H9 (cell line): ENCODE measurements at regions not wholly inside any gene's neighbourhood (a gene's known extent, or its start where the extent isn't known, plus 50 kb on each side); places are given as distances from the start of the nearest gene placed in this dataset.

ENCODE experiments used
- DNase-seq: peaks from one replicate; pipeline ENCODE4 v3.0.0-alpha.2; 2017
- H2AFZ ChIP-seq: one replicate; pipeline ENCODE4 v1.6.1; 2013; ENCODE audit warnings: mild to moderate bottlenecking, low read length, control low read depth, moderate library complexity
- H2AK5ac ChIP-seq: 2 replicates; pipeline ENCODE4 v1.6.1; 2013; ENCODE audit warnings: low read length, control low read depth, mixed read lengths; ENCODE audit not compliant: insufficient read length
- H2BK120ac ChIP-seq: one replicate; pipeline ENCODE4 v1.6.1; 2013; ENCODE audit warnings: low read depth, mild to moderate bottlenecking, low read length, control low read depth, inconsistent platforms; ENCODE audit not compliant: poor library complexity, severe bottlenecking
- H2BK12ac ChIP-seq: 2 replicates; pipeline ENCODE4 v1.6.1; 2013; ENCODE audit warnings: low read length, control low read depth, mixed read lengths, low read depth; ENCODE audit not compliant: insufficient read length
- H2BK15ac ChIP-seq: 2 replicates; pipeline ENCODE4 v1.6.1; 2013; ENCODE audit warnings: low read depth, low read length, control low read depth
- H2BK20ac ChIP-seq: one replicate; pipeline ENCODE4 v1.6.1; 2013; ENCODE audit warnings: low read depth, mild to moderate bottlenecking, low read length, control low read depth, inconsistent platforms; ENCODE audit not compliant: poor library complexity, severe bottlenecking
- H2BK5ac ChIP-seq: 2 replicates; pipeline ENCODE4 v1.6.1; 2013; ENCODE audit warnings: low read length, control low read depth, mixed read lengths; ENCODE audit not compliant: insufficient read length
- H3K14ac ChIP-seq: 2 replicates; pipeline ENCODE4 v1.6.1; 2013; ENCODE audit warnings: low read length, control low read depth; ENCODE audit not compliant: insufficient read depth
- H3K18ac ChIP-seq: 2 replicates; pipeline ENCODE4 v1.6.1; 2013; ENCODE audit warnings: low read depth, mild to moderate bottlenecking, mixed read lengths, low read length, control low read depth; ENCODE audit not compliant: insufficient read length
- H3K23ac ChIP-seq: 2 replicates; pipeline ENCODE4 v1.6.1; 2013; ENCODE audit warnings: low read length, control low read depth, mixed read lengths, low read depth; ENCODE audit not compliant: insufficient read length
- H3K23me2 ChIP-seq: 2 replicates; pipeline ENCODE4 v1.6.1; 2013; ENCODE audit warnings: low read depth, mild to moderate bottlenecking, mixed read lengths, low read length, control low read depth; ENCODE audit not compliant: insufficient read length, poor library complexity, severe bottlenecking
- H3K27ac ChIP-seq: 2 replicates; pipeline ENCODE4 v1.5.1; 2013; ENCODE audit warnings: low read length, control low read depth, mixed read lengths, low read depth; ENCODE audit not compliant: insufficient read length
- H3K27me3 ChIP-seq: 2 replicates; pipeline ENCODE4 v1.6.1; 2013; ENCODE audit warnings: low read length, control low read depth, inconsistent platforms; ENCODE audit not compliant: insufficient read depth
- H3K4ac ChIP-seq: 2 replicates; pipeline ENCODE4 v1.6.1; 2013; ENCODE audit warnings: low read depth, mild to moderate bottlenecking, control low read depth, inconsistent platforms, low read length, moderate library complexity
- H3K4me1 ChIP-seq: 2 replicates; pipeline ENCODE4 v1.6.1; 2013; ENCODE audit warnings: low read length, control low read depth, inconsistent platforms; ENCODE audit not compliant: insufficient read depth
- H3K4me2 ChIP-seq: 2 replicates; pipeline ENCODE4 v1.6.1; 2013; ENCODE audit warnings: low read length, control low read depth, mixed read lengths; ENCODE audit not compliant: insufficient read length, insufficient read depth
- H3K56ac ChIP-seq: 2 replicates; pipeline ENCODE4 v1.6.1; 2013; ENCODE audit warnings: low read depth, mild to moderate bottlenecking, mixed read lengths, low read length, control low read depth; ENCODE audit not compliant: insufficient read length
- H3K79me1 ChIP-seq: 2 replicates; pipeline ENCODE4 v1.6.1; 2013; ENCODE audit warnings: low read depth, mild to moderate bottlenecking, moderate library complexity, low read length, control low read depth, inconsistent platforms; ENCODE audit not compliant: insufficient read depth, poor library complexity, severe bottlenecking
- H3K79me2 ChIP-seq: 2 replicates; pipeline ENCODE4 v1.6.1; 2013; ENCODE audit warnings: low read length, control low read depth, inconsistent platforms; ENCODE audit not compliant: insufficient read depth
- H3K9ac ChIP-seq: 2 replicates; pipeline ENCODE4 v1.6.1; 2013; ENCODE audit warnings: low read length, control low read depth, mixed read lengths; ENCODE audit not compliant: insufficient read length; ENCODE audit errors: extremely low read depth
- H3K9me3 ChIP-seq: one replicate; pipeline ENCODE4 v1.6.1; 2013; ENCODE audit warnings: low read depth, low read length, inconsistent platforms; ENCODE audit not compliant: control insufficient read depth
- H3T11ph ChIP-seq: one replicate; pipeline ENCODE4 v1.6.1; 2013; ENCODE audit warnings: mild to moderate bottlenecking, low read length, control low read depth, inconsistent platforms
- H4K20me1 ChIP-seq: one replicate; pipeline ENCODE4 v1.6.1; 2013; ENCODE audit not compliant: control insufficient read depth, insufficient read length, insufficient read depth
- H4K5ac ChIP-seq: 2 replicates; pipeline ENCODE4 v1.6.1; 2013; ENCODE audit warnings: low read depth, mild to moderate bottlenecking, mixed read lengths, low read length, control low read depth; ENCODE audit not compliant: insufficient read length
- H4K8ac ChIP-seq: replicated peaks from 2 replicates; pipeline ENCODE4 v1.6.1; 2013; ENCODE audit warnings: low read length, control low read depth, mixed read lengths, low read depth; ENCODE audit not compliant: insufficient read length
- H4K91ac ChIP-seq: 2 replicates; pipeline ENCODE4 v1.6.1; 2013; ENCODE audit warnings: low read depth, mild to moderate bottlenecking, moderate library complexity, mixed read lengths, low read length, control low read depth; ENCODE audit not compliant: insufficient read length
- H3K27ac Mint-ChIP-seq, 3 experiments: 2 replicates in 2 of 3; 3 replicates in 1 of 3; pipeline ENCODE4 v1.8.0; 2020 to 2021; ENCODE audit warnings: mixed read lengths in 3 of 3, mild to moderate bottlenecking in 1 of 3, moderate library complexity in 1 of 3
- H3K27me3 Mint-ChIP-seq: 2 replicates; pipeline ENCODE4 v1.8.0; 2021; ENCODE audit warnings: low read depth, mild to moderate bottlenecking, moderate library complexity, mixed read lengths
- H3K36me3 Mint-ChIP-seq, 3 experiments: 2 replicates in 2 of 3; 3 replicates in 1 of 3; pipeline ENCODE4 v1.8.0; 2020 to 2021; ENCODE audit warnings: low read depth in 3 of 3, mixed read lengths in 3 of 3; ENCODE audit not compliant: insufficient read depth in 1 of 3
- H3K4me1 Mint-ChIP-seq, 2 experiments: 2 replicates each; pipeline ENCODE4 v1.8.0; 2020; ENCODE audit warnings: mixed read lengths in 2 of 2
- H3K4me3 Mint-ChIP-seq, 2 experiments: 2 replicates in 1 of 2; 3 replicates in 1 of 2; pipeline ENCODE4 v1.8.0; 2020 to 2021; ENCODE audit warnings: mild to moderate bottlenecking in 2 of 2, mixed read lengths in 2 of 2, moderate library complexity in 1 of 2
- H3K9me3 Mint-ChIP-seq, 2 experiments: 2 replicates in 1 of 2; 3 replicates in 1 of 2; pipeline ENCODE4 v1.8.0; 2020; ENCODE audit warnings: mild to moderate bottlenecking in 2 of 2, mixed read lengths in 2 of 2, moderate library complexity in 1 of 2
- TF ChIP-seq, protein P1 (sequence below): fragments of 200-600 bp; sonication (generic); conservative IDR thresholded peaks from 3 replicates; pipeline ENCODE4 v1.8.0; 2021; ENCODE audit warnings: antibody characterized with exemption, mild to moderate bottlenecking

DNA sequence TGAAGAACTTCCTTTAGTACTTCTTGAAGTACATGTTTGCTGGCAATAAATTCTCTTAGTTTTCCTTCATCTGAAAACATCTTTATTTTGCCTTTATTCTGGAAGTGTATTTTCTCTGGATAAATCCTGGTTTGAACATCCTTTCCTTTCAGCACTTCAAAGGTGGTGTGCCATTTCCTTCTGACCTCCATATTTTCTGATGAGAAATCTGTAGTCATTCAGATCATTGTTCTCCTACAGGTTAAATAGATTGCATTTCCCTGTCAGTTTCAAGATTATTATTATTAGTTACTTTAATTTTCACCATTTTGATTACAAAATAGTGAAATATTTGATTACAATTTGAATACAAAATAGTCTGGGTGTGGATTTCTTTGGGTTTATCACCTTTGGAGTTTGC lies 134.5 kb downstream of the CDH26 start:
- H3K9me3 Mint-ChIP-seq, result peaks cover 29 to 34% of the 10 kb centered on the region in 2 experiments
- H3K23ac ChIP-seq, result no peak overlapping the region
- H3K4me2 ChIP-seq, result no peak overlapping the region
- H3K4me1 Mint-ChIP-seq, result no peaks in the 10 kb centered on the region
- H4K8ac ChIP-seq, result no peak overlapping the region
- H3K4me1 ChIP-seq, result no peaks in the 10 kb centered on the region
- H3K27me3 Mint-ChIP-seq, result peaks cover 69% of the 10 kb centered on the region
- H3K56ac ChIP-seq, result no peak overlapping the region
- H3K27ac ChIP-seq, result no peak overlapping the region
- H3K4me3 Mint-ChIP-seq, result no peak overlapping the region
- no peak overlapping the region for H2AFZ ChIP-seq
- H3K4ac ChIP-seq, result no peak overlapping the region
- H2AK5ac ChIP-seq, result no peak overlapping the region
- TF ChIP-seq, protein P1, sequence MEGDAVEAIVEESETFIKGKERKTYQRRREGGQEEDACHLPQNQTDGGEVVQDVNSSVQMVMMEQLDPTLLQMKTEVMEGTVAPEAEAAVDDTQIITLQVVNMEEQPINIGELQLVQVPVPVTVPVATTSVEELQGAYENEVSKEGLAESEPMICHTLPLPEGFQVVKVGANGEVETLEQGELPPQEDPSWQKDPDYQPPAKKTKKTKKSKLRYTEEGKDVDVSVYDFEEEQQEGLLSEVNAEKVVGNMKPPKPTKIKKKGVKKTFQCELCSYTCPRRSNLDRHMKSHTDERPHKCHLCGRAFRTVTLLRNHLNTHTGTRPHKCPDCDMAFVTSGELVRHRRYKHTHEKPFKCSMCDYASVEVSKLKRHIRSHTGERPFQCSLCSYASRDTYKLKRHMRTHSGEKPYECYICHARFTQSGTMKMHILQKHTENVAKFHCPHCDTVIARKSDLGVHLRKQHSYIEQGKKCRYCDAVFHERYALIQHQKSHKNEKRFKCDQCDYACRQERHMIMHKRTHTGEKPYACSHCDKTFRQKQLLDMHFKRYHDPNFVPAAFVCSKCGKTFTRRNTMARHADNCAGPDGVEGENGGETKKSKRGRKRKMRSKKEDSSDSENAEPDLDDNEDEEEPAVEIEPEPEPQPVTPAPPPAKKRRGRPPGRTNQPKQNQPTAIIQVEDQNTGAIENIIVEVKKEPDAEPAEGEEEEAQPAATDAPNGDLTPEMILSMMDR, result no peak
- H3K79me1 ChIP-seq, result no peaks in the 10 kb centered on the region
- no peak overlapping the region for H4K5ac ChIP-seq
- no peak overlapping the region for H2BK120ac ChIP-seq
- H3K27me3 ChIP-seq, result no peaks in the 10 kb centered on the region; the same call in 1 of the 2 replicates
- H3K9me3 ChIP-seq, result peaks cover 5% of the 10 kb centered on the region
- no peak overlapping the region for H2BK15ac ChIP-seq
- no peak overlapping the region for H4K91ac ChIP-seq
- no peak overlapping the region for H3T11ph ChIP-seq
- peaks cover 1 to 8% (median 7%) of the 10 kb centered on the region in 3 experiments; a peak in 4 of 7 replicates for H3K36me3 Mint-ChIP-seq
- no peak overlapping the region for H3K9ac ChIP-seq
- no peak overlapping the region for H2BK20ac ChIP-seq
- H2BK12ac ChIP-seq, result no peak overlapping the region
- DNase-seq, result no peak
- H3K14ac ChIP-seq, result no peak overlapping the region
- H3K23me2 ChIP-seq, result no peaks in the 10 kb centered on the region
- H3K79me2 ChIP-seq, result no peaks in the 10 kb centered on the region
- H3K18ac ChIP-seq, result no peak overlapping the region
- no peak overlapping the region for H3K27ac Mint-ChIP-seq
- H2BK5ac ChIP-seq, result no peak overlapping the region
- no peaks in the 10 kb centered on the region for H4K20me1 ChIP-seq
